GM12878 (cell line): ENCODE measurements at regions not wholly inside any gene's neighbourhood (a gene's known extent, or its start where the extent isn't known, plus 50 kb on each side); places are given as distances from the start of the nearest gene placed in this dataset.

ENCODE experiments used
- ATAC-seq: fragments of 200-7000 bp; cut with Tn5 transposase; 3 replicates; pipeline ENCODE4 v1.9.1; 2020; ENCODE audit warnings: mild to moderate bottlenecking, moderate library complexity
- BruUV-seq: library from RNA; stranded (reverse); fragments of 400-500 nt; replicated peaks from 2 replicates; lab custom pipeline; 2021; lab: Mats Ljungman, UMichigan
- CTCF ChIA-PET: fragments of 300-600 bp; sonication (Branson Sonifier 250); formaldehyde crosslinking; extraction: SDS; loops from one replicate; lab custom pipeline; 2021; ENCODE audit warnings: inconsistent platforms; lab: Yijun Ruan, JAX
- POLR2A ChIA-PET: fragments of 350-600 bp; formaldehyde crosslinking; extraction: SDS; loops from one replicate; lab custom pipeline; 2021; ENCODE audit warnings: inconsistent platforms; lab: Charles Lee
- RAD21 ChIA-PET: fragments of 300-600 bp; sonication (Branson Sonifier 250); formaldehyde crosslinking; loops from one replicate; lab custom pipeline; 2023; ENCODE audit warnings: antibody characterized with exemption; ENCODE audit not compliant: unreplicated experiment; lab: Charles Lee
- SMC1A ChIA-PET: fragments of 300-600 bp; sonication (Branson Sonifier 250); formaldehyde crosslinking; loops from one replicate; lab custom pipeline; 2023; ENCODE audit not compliant: unreplicated experiment, uncharacterized antibody; lab: Charles Lee
- DNase-seq: peaks from one replicate; pipeline ENCODE4 v3.0.0-alpha.2; 2011; ENCODE audit warnings: low read depth, low spot score
- FAIRE-seq: peaks from 3 replicates; lab custom pipeline; 2011; peaks lifted over from hg19 to GRCh38; lab: Jason Lieb, UNC
- H2AFZ ChIP-seq: 2 replicates; pipeline ENCODE4 v1.6.0; 2011; ENCODE audit warnings: low read depth, low read length, control low read depth; ENCODE audit not compliant: control insufficient read depth
- H3K27ac ChIP-seq: 2 replicates; pipeline ENCODE4 v1.5.1; 2011; ENCODE audit warnings: control low read depth; ENCODE audit not compliant: control insufficient read depth, insufficient read depth
- H3K27me3 ChIP-seq, 2 experiments: replicated peaks in 1 of 2; 2 replicates each; pipeline versions ENCODE4 v1.6.0 to v1.6.1; 2011; ENCODE audit warnings: low read length in 1 of 2; ENCODE audit not compliant: control insufficient read depth in 2 of 2, insufficient read depth in 2 of 2
- H3K36me3 ChIP-seq, 2 experiments: 2 replicates each; pipeline ENCODE4 v1.5.1; 2011; ENCODE audit warnings: low read length in 1 of 2; ENCODE audit not compliant: control insufficient read depth in 2 of 2, insufficient read depth in 2 of 2
- H3K4me1 ChIP-seq: 2 replicates; pipeline ENCODE4 v1.6.1; 2011; ENCODE audit warnings: mild to moderate bottlenecking, low read length, moderate library complexity, mixed read lengths; ENCODE audit not compliant: control insufficient read depth, insufficient read depth
- H3K4me2 ChIP-seq: 2 replicates; pipeline ENCODE4 v1.6.0; 2011; ENCODE audit warnings: control low read depth; ENCODE audit not compliant: control insufficient read depth, insufficient read depth
- H3K4me3 ChIP-seq: fragments of 200-600 bp; sonication (generic); 2 replicates; pipeline ENCODE4 v1.5.1; 2016
- H3K79me2 ChIP-seq: 2 replicates; pipeline ENCODE4 v1.6.0; 2011; ENCODE audit warnings: low read length; ENCODE audit not compliant: control insufficient read depth, insufficient read depth
- H3K9ac ChIP-seq: 2 replicates; pipeline ENCODE4 v1.8.0; 2011; ENCODE audit warnings: low read length, control low read depth, mixed read lengths; ENCODE audit not compliant: control insufficient read depth, insufficient read depth
- H3K9me3 ChIP-seq: replicated peaks from 3 replicates; pipeline ENCODE4 v1.5.1; 2011; ENCODE audit warnings: mild to moderate bottlenecking, low read length; ENCODE audit not compliant: control insufficient read depth, insufficient read depth
- H4K20me1 ChIP-seq: 2 replicates; pipeline ENCODE4 v1.6.0; 2011; ENCODE audit not compliant: control insufficient read depth, insufficient read depth
- BRCA1 ChIP-seq: IDR thresholded peaks from 2 replicates; pipeline ENCODE4 v1.6.1; 2011; ENCODE audit warnings: low read depth, low read length, improper control_type of control experiment
- CBFB ChIP-seq: IDR thresholded peaks from 2 replicates; pipeline ENCODE4 v1.6.1; 2016; ENCODE audit warnings: antibody characterized with exemption, low read depth
- CTCF ChIP-seq, 3 experiments: IDR thresholded peaks in 2 of 3; conservative IDR thresholded peaks in 1 of 3; 2 replicates each; pipeline ENCODE4 v1.5.1; 2011; ENCODE audit warnings: low read depth in 3 of 3, low read length in 3 of 3, mild to moderate bottlenecking in 3 of 3, control low read depth in 2 of 3, moderate library complexity in 2 of 3, inconsistent platforms in 1 of 3, mixed read lengths in 1 of 3; ENCODE audit not compliant: control insufficient read depth in 2 of 3, insufficient read depth in 1 of 3; ENCODE audit errors: extremely low read depth in 1 of 3
- DPF2 ChIP-seq: fragments of 450-650 bp; IDR thresholded peaks from 2 replicates; pipeline ENCODE4 v1.6.1; 2017; ENCODE audit warnings: mild to moderate bottlenecking
- EP300 ChIP-seq, 2 experiments: fragments of 150-350 bp in 1 of 2; IDR thresholded peaks; 2 replicates each; pipeline ENCODE4 v1.6.1; 2011 to 2012; ENCODE audit warnings: low read depth in 2 of 2, low read length in 2 of 2, borderline replicate concordance in 1 of 2, improper control_type of control experiment in 1 of 2, inconsistent platforms in 1 of 2; ENCODE audit not compliant: control insufficient read depth in 1 of 2
- NKRF ChIP-seq: fragments of 450-650 bp; conservative IDR thresholded peaks from 2 replicates; pipeline ENCODE4 v1.6.1; 2017; ENCODE audit warnings: mild to moderate bottlenecking, moderate library complexity
- NRF1 ChIP-seq: conservative IDR thresholded peaks from 2 replicates; pipeline ENCODE4 v1.6.1; 2011; ENCODE audit warnings: mild to moderate bottlenecking, low read depth, low read length, improper control_type of control experiment
- POLR2A ChIP-seq: IDR thresholded peaks from 2 replicates; pipeline ENCODE4 v1.6.1; 2011; ENCODE audit warnings: low read depth, mild to moderate bottlenecking, low read length
- POU2F2 ChIP-seq: IDR thresholded peaks from 3 replicates; pipeline ENCODE4 v1.6.1; 2011; ENCODE audit warnings: low read depth, mild to moderate bottlenecking, low read length, borderline replicate concordance
- RB1 ChIP-seq: fragments of 450-650 bp; formaldehyde crosslinking; IDR thresholded peaks from 2 replicates; pipeline ENCODE4 v1.6.1; 2017; ENCODE audit warnings: mild to moderate bottlenecking, borderline replicate concordance
- SRF ChIP-seq, 2 experiments: IDR thresholded peaks; 2 replicates each; pipeline ENCODE4 v1.6.1; 2011; ENCODE audit warnings: low read depth in 2 of 2, low read length in 2 of 2, mild to moderate bottlenecking in 1 of 2, moderate library complexity in 1 of 2
- WGBS: methylation state at CpG from one replicate; pipeline ENCODE4 v1.1.6; 2016; ENCODE audit warnings: low lambda C conversion rate; ENCODE audit not compliant: insufficient replicate concordance, insufficient coverage; ENCODE audit errors: missing lambda C conversion rate; 5-methylcytosine and 5-hydroxymethylcytosine counted together
- in situ Hi-C: fragments of 300-500 bp; cut with MboI; formaldehyde crosslinking; loops from 9 replicates; pipeline ENCODE4 v1.14.3; 2018; ENCODE audit warnings: mixed read lengths
- intact Hi-C: fragments of 100-400 bp; cut with micrococcal nuclease; formaldehyde crosslinking; loops from one replicate; pipeline ENCODE4 v1.14.2; 2022; ENCODE audit not compliant: unreplicated experiment

GRCh38 chr10:15452545-15452944, 81.5 kb upstream of the FAM171A1 start:
- H3K9me3 ChIP-seq = no peaks in the 10 kb centered on the region
- no peaks in the 10 kb centered on the region for H3K4me1 ChIP-seq
- intact Hi-C loops (no loop called here), in situ Hi-C loops (no loop called here)
- TF ChIP-seq SRF (IDR thresholded peaks at IDR 0.05; ENCODE audit: low read depth in 2 of 2, low read length in 2 of 2) = no peak
- no peak for TF ChIP-seq EP300 (IDR thresholded peaks at IDR 0.05; ENCODE audit: borderline replicate concordance in 1 of 2, control insufficient read depth in 1 of 2, low read depth in 2 of 2, low read length in 2 of 2)
- no peak for TF ChIP-seq NRF1
- no peak for TF ChIP-seq RB1
- no peak for TF ChIP-seq POLR2A
- TF ChIP-seq CBFB = no peak
- TF ChIP-seq, all 136 proteins: peak for 0
- ChIA-PET RAD21 (no interaction called here), CTCF (no interaction called here), POLR2A (no interaction called here), SMC1A (no interaction called here)
- no peak overlapping the region for H3K4me2 ChIP-seq
- no peak overlapping the region for H3K4me3 ChIP-seq
- no peaks in the 10 kb centered on the region for H3K79me2 ChIP-seq
- BruUV-seq = no TSS peak
- no peak overlapping the region for H2AFZ ChIP-seq
- FAIRE-seq (no peak), ATAC-seq (no peak), DNase-seq (no peak)
- no peaks in the 10 kb centered on the region for H4K20me1 ChIP-seq
- H3K9ac ChIP-seq = no peak overlapping the region
- H3K36me3 ChIP-seq = no peaks in the 10 kb centered on the region
- H3K27ac ChIP-seq = no peak overlapping the region
- WGBS = 22% methylated on average over 5 of the region's 5 CpGs
- H3K27me3 ChIP-seq = no peaks in the 10 kb centered on the region

GRCh38 chr10:15451137-15452094, 80.3 kb upstream of the FAM171A1 start:
- SMC1A ChIA-PET = no interaction called here
- Histone ChIP-seq H3K9me3 (no peaks in the 10 kb centered on the region), H3K27me3 (no peaks in the 10 kb centered on the region), H3K4me1 (no peaks in the 10 kb centered on the region), H3K4me3 (no peak overlapping the region), H3K79me2 (no peaks in the 10 kb centered on the region), H4K20me1 (no peaks in the 10 kb centered on the region), H3K36me3 (no peaks in the 10 kb centered on the region), H3K4me2 (no peak overlapping the region), H3K27ac (no peak overlapping the region), H3K9ac (no peak overlapping the region), H2AFZ (no peak overlapping the region)
- POLR2A ChIA-PET = no interaction called here
- RAD21 ChIA-PET = no interaction called here
- DNase-seq (no peak), ATAC-seq (no peak), FAIRE-seq (no peak)
- no TSS peak for BruUV-seq
- intact Hi-C loops = no loop called here
- CTCF ChIA-PET = no interaction called here
- in situ Hi-C loops = no loop called here
- WGBS = 0% methylated on average over 5 of the region's 5 CpGs
- TF ChIP-seq BRCA1 = no peak
- no peak for TF ChIP-seq DPF2
- TF ChIP-seq POU2F2 = no peak
- no peak for TF ChIP-seq CTCF (IDR thresholded peaks at IDR 0.05 in 2 of 3, conservative IDR thresholded peaks at IDR 0.05 in 1 of 3; ENCODE audit: control insufficient read depth in 2 of 3, extremely low read depth in 1 of 3, insufficient read depth in 1 of 3, low read depth in 3 of 3, low read length in 3 of 3)
- TF ChIP-seq NKRF = no peak
